CD1c-positive myeloid dendritic cell (primary cell): ENCODE measurements at regions not wholly inside any gene's neighbourhood (a gene's known extent, or its start where the extent isn't known, plus 50 kb on each side); places are given as distances from the start of the nearest gene placed in this dataset.

Experiments used
- DNase-seq: peaks from one replicate; pipeline ENCODE4 v3.0.0-alpha.2; 2016; ENCODE audit errors: extremely low spot score

- DNase-seq: no peak
These were observed 892.4 kb upstream of the TENM3 start for GRCh38 chr4:181350615-181351415.

GRCh38 chr4:181364504-181364903, 878.7 kb upstream of the TENM3 start:
- DNase-seq: no peak

GRCh38 chr4:181365671-181366070, 877.5 kb upstream of the TENM3 start:
- DNase-seq: no peak

GRCh38 chr4:181372014-181372413, 871.2 kb upstream of the TENM3 start:
- DNase-seq: no peak

- no peak for DNase-seq
These were observed 867.1 kb upstream of the TENM3 start for GRCh38 chr4:181376058-181376457.

GRCh38 chr4:181388061-181388460, 855.1 kb upstream of the TENM3 start:
- DNase-seq: no peak

- no peak for DNase-seq
These were observed 826.2 kb upstream of the TENM3 start for GRCh38 chr4:181416966-181417365.

GRCh38 chr4:181418496-181418895, 824.7 kb upstream of the TENM3 start:
- DNase-seq: no peak

GRCh38 chr4:181420950-181421349, 822.3 kb upstream of the TENM3 start:
- no peak for DNase-seq

GRCh38 chr4:181424362-181425016, 818.7 kb upstream of the TENM3 start:
- DNase-seq: no peak

- no peak for DNase-seq
These were observed 816.1 kb upstream of the TENM3 start for GRCh38 chr4:181427076-181427475.

GRCh38 chr4:181431006-181431405, 812.2 kb upstream of the TENM3 start:
- no peak for DNase-seq

- DNase-seq: no peak
These were observed 811.5 kb upstream of the TENM3 start for GRCh38 chr4:181431661-181432060.

GRCh38 chr4:181432335-181432734, 810.9 kb upstream of the TENM3 start:
- DNase-seq: no peak

- no peak for DNase-seq
These were observed 805.3 kb upstream of the TENM3 start for GRCh38 chr4:181437895-181438294.

- no peak for DNase-seq
These were observed 804.6 kb upstream of the TENM3 start for GRCh38 chr4:181438641-181439040.

GRCh38 chr4:181443021-181443420, 800.2 kb upstream of the TENM3 start:
- DNase-seq: no peak

GRCh38 chr4:181465826-181466225, 777.4 kb upstream of the TENM3 start:
- no peak for DNase-seq

GRCh38 chr4:181468451-181468850, 774.8 kb upstream of the TENM3 start:
- no peak for DNase-seq

GRCh38 chr4:181470306-181470705, 772.9 kb upstream of the TENM3 start:
- no peak for DNase-seq

- no peak for DNase-seq
These were observed 767.8 kb upstream of the TENM3 start for GRCh38 chr4:181475359-181475758.

GRCh38 chr4:181475781-181476507, 767.3 kb upstream of the TENM3 start:
- DNase-seq: no peak

GRCh38 chr4:181476508-181476890, 766.7 kb upstream of the TENM3 start:
- no peak for DNase-seq
